ENCODE measurements at regions not wholly inside any gene's neighbourhood (a gene's known extent, or its start where the extent isn't known, plus 50 kb on each side); places are given as distances from the start of the nearest gene placed in this dataset.

DNA sequence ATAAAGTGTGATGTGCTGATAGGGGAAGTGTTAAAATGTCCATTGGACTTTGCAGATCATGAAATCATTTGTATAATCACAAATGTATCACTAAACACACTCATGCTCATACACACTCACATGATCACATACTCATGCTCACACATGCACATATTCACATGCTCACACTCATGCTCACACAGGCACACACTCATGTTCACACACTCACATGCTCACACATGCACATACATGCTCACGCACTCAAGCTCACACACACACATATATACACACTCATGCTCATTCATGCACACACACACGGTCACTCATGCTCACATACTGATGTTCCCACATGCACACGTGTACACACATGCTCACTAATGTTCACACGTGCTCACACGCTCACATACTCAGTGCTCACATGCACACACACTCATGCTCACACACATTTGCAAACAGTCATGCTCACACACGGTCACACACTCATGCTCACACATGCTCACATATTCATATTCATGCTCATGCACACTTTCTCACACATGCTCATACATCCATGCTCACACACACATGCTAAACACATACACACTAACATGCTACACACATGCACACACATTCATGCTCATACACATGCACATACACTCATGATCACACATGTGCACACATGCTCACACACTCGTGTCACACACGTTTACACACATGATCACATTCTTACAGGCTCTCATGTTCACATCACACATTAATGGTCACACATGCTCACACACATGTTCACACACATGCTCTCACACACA, 116.7 kb upstream of the GJB6 start:
- peak overlapping the region; percentile 38 for H3K4me3 ChIP-seq (ENCODE audit: low read depth, low read length)
- H3K79me1 ChIP-seq (ENCODE audit: low read length), result no peaks in the 10 kb centered on the region
- WGBS (ENCODE audit: extremely low coverage, insufficient coverage, insufficient read length), result no CpG with 5 or more reads among the region's 8 CpGs
- H2BK12ac ChIP-seq (ENCODE audit: low read length), result no peak overlapping the region
- no peak overlapping the region for H3K18ac ChIP-seq (ENCODE audit: low read length)
- H2AFZ ChIP-seq (ENCODE audit: insufficient read depth, low read length, poor library complexity), result no peak overlapping the region
- no peak overlapping the region for H3K4me2 ChIP-seq (ENCODE audit: low read length)
- no peak overlapping the region for H3K14ac ChIP-seq (ENCODE audit: low read length)
- no peak overlapping the region for H2BK5ac ChIP-seq (ENCODE audit: low read depth, low read length, poor library complexity)
- H3K27ac ChIP-seq (ENCODE audit: low read depth, low read length), result no peak overlapping the region
- peaks cover 3% of the 10 kb centered on the region for H3K9me3 ChIP-seq (ENCODE audit: insufficient read depth, low read depth, low read length)
- H3K4me1 ChIP-seq (ENCODE audit: control insufficient read depth in 1 of 2, insufficient read depth in 2 of 2, low read length in 2 of 2), result peaks cover 13 to 16% of the 10 kb centered on the region in 2 experiments
- H3K4ac ChIP-seq (ENCODE audit: low read depth, low read length), result no peak overlapping the region
- H3K27me3 ChIP-seq (ENCODE audit: insufficient read depth, low read length), result no peaks in the 10 kb centered on the region
- H2BK120ac ChIP-seq (ENCODE audit: insufficient read depth, low read length, poor library complexity), result no peak overlapping the region
- H4K12ac ChIP-seq (ENCODE audit: low read depth, low read length), result no peak overlapping the region
- H4K8ac ChIP-seq (ENCODE audit: low read depth, low read length), result no peak overlapping the region
- peak overlapping the region; percentile 68 for H3K23ac ChIP-seq (ENCODE audit: low read length)
- H2AK5ac ChIP-seq (ENCODE audit: low read length), result no peak overlapping the region
- H4K91ac ChIP-seq (ENCODE audit: low read depth, low read length), result no peak overlapping the region
- no peaks in the 10 kb centered on the region for H3K36me3 ChIP-seq (ENCODE audit: control insufficient read depth in 1 of 2, insufficient read depth in 2 of 2, low read length in 2 of 2)
- H3K9ac ChIP-seq (ENCODE audit: low read length), result no peak overlapping the region
- no peaks in the 10 kb centered on the region for H3K79me2 ChIP-seq (ENCODE audit: control insufficient read depth, insufficient read depth, low read length, poor library complexity)
- no peak for DNase-seq

- no CpG with 5 or more reads among the region's 10 CpGs for WGBS (ENCODE audit: extremely low coverage, insufficient coverage, insufficient read length)
- no peak overlapping the region for H2AFZ ChIP-seq (ENCODE audit: insufficient read depth, low read length, poor library complexity)
- H3K36me3 ChIP-seq (ENCODE audit: control insufficient read depth in 1 of 2, insufficient read depth in 2 of 2, low read length in 2 of 2), result no peaks in the 10 kb centered on the region
- peaks cover 13 to 16% of the 10 kb centered on the region in 2 experiments for H3K4me1 ChIP-seq (ENCODE audit: control insufficient read depth in 1 of 2, insufficient read depth in 2 of 2, low read length in 2 of 2)
- H3K4ac ChIP-seq (ENCODE audit: low read depth, low read length), result no peak overlapping the region
- no peak overlapping the region for H3K14ac ChIP-seq (ENCODE audit: low read length)
- no peak overlapping the region for H4K8ac ChIP-seq (ENCODE audit: low read depth, low read length)
- H4K91ac ChIP-seq (ENCODE audit: low read depth, low read length), result no peak overlapping the region
- no peak overlapping the region for H2BK120ac ChIP-seq (ENCODE audit: insufficient read depth, low read length, poor library complexity)
- no peaks in the 10 kb centered on the region for H3K79me1 ChIP-seq (ENCODE audit: low read length)
- H3K18ac ChIP-seq (ENCODE audit: low read length), result no peak overlapping the region
- H3K9me3 ChIP-seq (ENCODE audit: insufficient read depth, low read depth, low read length), result peaks cover 3% of the 10 kb centered on the region
- H2BK5ac ChIP-seq (ENCODE audit: low read depth, low read length, poor library complexity), result no peak overlapping the region
- no peaks in the 10 kb centered on the region for H3K79me2 ChIP-seq (ENCODE audit: control insufficient read depth, insufficient read depth, low read length, poor library complexity)
- no peak overlapping the region for H4K12ac ChIP-seq (ENCODE audit: low read depth, low read length)
- DNase-seq, result no peak
- H3K23ac ChIP-seq (ENCODE audit: low read length), result no peak overlapping the region
- H3K27me3 ChIP-seq (ENCODE audit: insufficient read depth, low read length), result no peaks in the 10 kb centered on the region
- H2AK5ac ChIP-seq (ENCODE audit: low read length), result no peak overlapping the region
- H3K4me2 ChIP-seq (ENCODE audit: low read length), result no peak overlapping the region
- H2BK12ac ChIP-seq (ENCODE audit: low read length), result no peak overlapping the region
- H3K9ac ChIP-seq (ENCODE audit: low read length), result no peak overlapping the region
- no peak overlapping the region for H3K4me3 ChIP-seq (ENCODE audit: low read depth, low read length)
- no peak overlapping the region for H3K27ac ChIP-seq (ENCODE audit: low read depth, low read length)
Observed at GRCh38 chr13:20348018-20348417, 115.9 kb upstream of the GJB6 start.

DNA sequence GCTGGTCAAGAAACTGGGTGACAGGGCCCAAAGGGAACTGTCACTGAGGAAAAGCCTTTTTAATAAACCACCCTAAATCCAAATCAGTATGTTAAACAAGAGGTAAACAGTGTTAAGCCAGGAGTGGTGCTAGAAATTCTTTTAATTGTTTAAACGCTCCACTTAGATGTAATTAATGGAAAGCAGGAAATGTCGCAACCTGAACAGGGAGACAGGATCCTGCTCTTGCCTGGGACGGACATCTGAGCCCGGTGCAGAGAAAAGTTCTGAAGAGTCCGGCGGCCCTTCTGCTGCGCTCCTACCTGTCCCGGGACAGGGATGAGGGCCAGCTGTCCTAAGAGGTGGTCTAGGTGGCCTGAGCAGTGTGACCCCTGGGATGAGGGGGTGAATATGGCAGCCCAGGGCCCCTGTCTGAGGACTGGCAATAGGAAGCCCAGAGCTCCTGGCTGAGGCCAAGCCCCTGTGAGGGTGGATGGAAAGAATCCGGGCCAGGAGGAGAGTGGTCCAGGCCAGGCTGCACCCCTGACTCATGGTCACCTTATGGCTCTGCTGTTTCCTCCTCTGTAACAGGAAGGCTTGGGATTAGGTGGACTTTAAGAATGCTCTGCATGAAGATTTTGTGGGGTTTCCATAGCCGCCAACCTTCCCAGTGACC, 112.8 kb upstream of the GJB6 start:
- Histone ChIP-seq H3K79me2 (ENCODE audit: control insufficient read depth, insufficient read depth, low read length, poor library complexity) (no peaks in the 10 kb centered on the region), H2AK5ac (ENCODE audit: low read length) (no peak overlapping the region), H3K9ac (ENCODE audit: low read length) (no peak overlapping the region), H3K4ac (ENCODE audit: low read depth, low read length) (no peak overlapping the region), H2BK12ac (ENCODE audit: low read length) (peak overlapping the region; percentile 7), H3K79me1 (ENCODE audit: low read length) (no peaks in the 10 kb centered on the region), H3K14ac (ENCODE audit: low read length) (peak overlapping the region; percentile 27), H3K18ac (ENCODE audit: low read length) (no peak overlapping the region), H4K12ac (ENCODE audit: low read depth, low read length) (no peak overlapping the region), H3K36me3 (ENCODE audit: control insufficient read depth in 1 of 2, insufficient read depth in 2 of 2, low read length in 2 of 2) (no peaks in the 10 kb centered on the region), H3K27ac (ENCODE audit: low read depth, low read length) (no peak overlapping the region), H2BK120ac (ENCODE audit: insufficient read depth, low read length, poor library complexity) (no peak overlapping the region), H3K4me1 (ENCODE audit: control insufficient read depth in 1 of 2, insufficient read depth in 2 of 2, low read length in 2 of 2) (peaks cover 11 to 12% of the 10 kb centered on the region in 2 experiments), H4K8ac (ENCODE audit: low read depth, low read length) (peak overlapping the region; percentile 33), H4K91ac (ENCODE audit: low read depth, low read length) (peak overlapping the region; percentile 55), H2AFZ (ENCODE audit: insufficient read depth, low read length, poor library complexity) (no peak overlapping the region), H3K9me3 (ENCODE audit: insufficient read depth, low read depth, low read length) (peaks cover 3% of the 10 kb centered on the region), H3K4me3 (ENCODE audit: low read depth, low read length) (no peak overlapping the region), H3K23ac (ENCODE audit: low read length) (no peak overlapping the region), H3K4me2 (ENCODE audit: low read length) (no peak overlapping the region), H2BK5ac (ENCODE audit: low read depth, low read length, poor library complexity) (no peak overlapping the region), H3K27me3 (ENCODE audit: insufficient read depth, low read length) (no peaks in the 10 kb centered on the region)
- no peak for DNase-seq
- WGBS (ENCODE audit: extremely low coverage, insufficient coverage, insufficient read length), result no CpG with 5 or more reads among the region's 10 CpGs

DNA sequence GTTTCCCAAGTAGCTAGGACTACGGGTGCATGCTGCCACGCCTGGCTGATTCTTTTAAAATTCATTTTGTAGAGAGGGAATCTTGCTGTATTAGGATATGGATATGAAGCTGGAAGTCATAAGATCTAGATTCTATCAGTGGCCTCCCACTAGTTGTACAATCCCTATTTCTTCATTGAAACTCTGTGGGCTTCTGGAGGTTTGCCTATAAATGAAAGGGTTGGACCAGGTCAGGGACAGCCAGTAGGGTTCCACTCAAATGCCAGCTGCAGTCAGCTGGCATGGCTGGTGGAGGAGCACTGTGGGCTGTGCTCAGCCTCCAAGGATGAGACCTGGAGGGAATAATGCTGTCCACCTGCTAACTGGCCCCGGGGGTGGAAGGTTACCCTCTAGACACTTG, 110.2 kb upstream of the GJB6 start:
- Histone ChIP-seq H3K23ac (ENCODE audit: low read length) (no peak overlapping the region), H4K8ac (ENCODE audit: low read depth, low read length) (no peak overlapping the region), H3K27ac (ENCODE audit: low read depth, low read length) (no peak overlapping the region), H3K18ac (ENCODE audit: low read length) (no peak overlapping the region), H3K36me3 (ENCODE audit: control insufficient read depth in 1 of 2, insufficient read depth in 2 of 2, low read length in 2 of 2) (no peaks in the 10 kb centered on the region), H3K4me3 (ENCODE audit: low read depth, low read length) (no peak overlapping the region), H2BK5ac (ENCODE audit: low read depth, low read length, poor library complexity) (no peak overlapping the region), H2BK12ac (ENCODE audit: low read length) (no peak overlapping the region), H4K91ac (ENCODE audit: low read depth, low read length) (no peak overlapping the region), H3K4me2 (ENCODE audit: low read length) (no peak overlapping the region), H3K4ac (ENCODE audit: low read depth, low read length) (no peak overlapping the region), H3K79me1 (ENCODE audit: low read length) (no peaks in the 10 kb centered on the region), H2AK5ac (ENCODE audit: low read length) (no peak overlapping the region), H3K14ac (ENCODE audit: low read length) (no peak overlapping the region), H3K9me3 (ENCODE audit: insufficient read depth, low read depth, low read length) (no peaks in the 10 kb centered on the region), H4K12ac (ENCODE audit: low read depth, low read length) (no peak overlapping the region), H3K79me2 (ENCODE audit: control insufficient read depth, insufficient read depth, low read length, poor library complexity) (no peaks in the 10 kb centered on the region), H3K27me3 (ENCODE audit: insufficient read depth, low read length) (no peaks in the 10 kb centered on the region), H3K4me1 (ENCODE audit: control insufficient read depth in 1 of 2, insufficient read depth in 2 of 2, low read length in 2 of 2) (peaks cover 7 to 9% of the 10 kb centered on the region in 2 experiments), H2BK120ac (ENCODE audit: insufficient read depth, low read length, poor library complexity) (no peak overlapping the region), H2AFZ (ENCODE audit: insufficient read depth, low read length, poor library complexity) (no peak overlapping the region), H3K9ac (ENCODE audit: low read length) (no peak overlapping the region)
- DNase-seq, result no peak
- WGBS (ENCODE audit: extremely low coverage, insufficient coverage, insufficient read length), result no CpG with 5 or more reads among the region's 3 CpGs

Measured in trophoblast cell (in vitro differentiated cells and primary cell).